Rectal smooth muscle tissue (tissue), 1 donor: ENCODE measurements at regions not wholly inside any gene's neighbourhood (a gene's known extent, or its start where the extent isn't known, plus 50 kb on each side); places are given as distances from the start of the nearest gene placed in this dataset.

ENCODE experiments used
- H3K27ac ChIP-seq: one replicate; pipeline ENCODE4 v1.7.0; 2013; ENCODE audit warnings: low read depth, low read length, inconsistent platforms
- H3K27me3 ChIP-seq: one replicate; pipeline ENCODE4 v1.7.0; 2013; ENCODE audit warnings: low read length; ENCODE audit not compliant: control insufficient read depth, insufficient read depth
- H3K36me3 ChIP-seq: one replicate; pipeline ENCODE4 v1.7.0; 2013; ENCODE audit warnings: low read length; ENCODE audit not compliant: control insufficient read depth, insufficient read depth
- H3K4me1 ChIP-seq: one replicate; pipeline ENCODE4 v1.7.0; 2013; ENCODE audit warnings: low read length; ENCODE audit not compliant: control insufficient read depth, insufficient read depth
- H3K4me3 ChIP-seq: one replicate; pipeline ENCODE4 v1.7.0; 2013; ENCODE audit warnings: low read length
- H3K9ac ChIP-seq: one replicate; pipeline ENCODE4 v1.7.0; 2013; ENCODE audit warnings: low read length

- no peak overlapping the region for H3K27ac ChIP-seq
- H3K36me3 ChIP-seq = no peaks in the 10 kb centered on the region
- no peak overlapping the region for H3K9ac ChIP-seq
- no peak overlapping the region for H3K4me3 ChIP-seq
- H3K27me3 ChIP-seq = no peaks in the 10 kb centered on the region
- no peaks in the 10 kb centered on the region for H3K4me1 ChIP-seq
Measured at GRCh38 chr2:14354231-14354630, 278.3 kb upstream of the LRATD1 start.

- Histone ChIP-seq H3K4me3 (no peak overlapping the region), H3K27ac (no peak overlapping the region), H3K36me3 (no peaks in the 10 kb centered on the region), H3K9ac (no peak overlapping the region), H3K27me3 (no peaks in the 10 kb centered on the region), H3K4me1 (no peaks in the 10 kb centered on the region)
Measured at GRCh38 chr2:14355102-14355501, 277.4 kb upstream of the LRATD1 start.

- Histone ChIP-seq H3K4me3 (no peak overlapping the region), H3K27me3 (no peaks in the 10 kb centered on the region), H3K4me1 (no peaks in the 10 kb centered on the region), H3K36me3 (no peaks in the 10 kb centered on the region), H3K27ac (no peak overlapping the region), H3K9ac (no peak overlapping the region)
Measured at GRCh38 chr2:14358339-14358738, 274.2 kb upstream of the LRATD1 start.

- Histone ChIP-seq H3K4me1 (no peaks in the 10 kb centered on the region), H3K36me3 (no peaks in the 10 kb centered on the region), H3K4me3 (no peak overlapping the region), H3K27me3 (no peaks in the 10 kb centered on the region), H3K27ac (no peak overlapping the region), H3K9ac (no peak overlapping the region)
Measured at GRCh38 chr2:14358774-14359173, 273.7 kb upstream of the LRATD1 start.

GRCh38 chr2:14363137-14363536 is 269.4 kb upstream of the LRATD1 start:
- H3K9ac ChIP-seq = no peak overlapping the region
- no peaks in the 10 kb centered on the region for H3K4me1 ChIP-seq
- H3K36me3 ChIP-seq = no peaks in the 10 kb centered on the region
- no peak overlapping the region for H3K27ac ChIP-seq
- H3K4me3 ChIP-seq = no peak overlapping the region
- H3K27me3 ChIP-seq = no peaks in the 10 kb centered on the region

- no peak overlapping the region for H3K4me3 ChIP-seq
- no peaks in the 10 kb centered on the region for H3K27me3 ChIP-seq
- H3K36me3 ChIP-seq = no peaks in the 10 kb centered on the region
- H3K27ac ChIP-seq = no peak overlapping the region
- H3K4me1 ChIP-seq = no peaks in the 10 kb centered on the region
- H3K9ac ChIP-seq = no peak overlapping the region
Measured at GRCh38 chr2:14363976-14364375, 268.5 kb upstream of the LRATD1 start.

- H3K9ac ChIP-seq = no peak overlapping the region
- no peaks in the 10 kb centered on the region for H3K27me3 ChIP-seq
- H3K4me3 ChIP-seq = no peak overlapping the region
- H3K27ac ChIP-seq = no peak overlapping the region
- no peaks in the 10 kb centered on the region for H3K4me1 ChIP-seq
- H3K36me3 ChIP-seq = no peaks in the 10 kb centered on the region
Measured at GRCh38 chr2:14364471-14364870, 268.0 kb upstream of the LRATD1 start.

- no peak overlapping the region for H3K27ac ChIP-seq
- H3K4me1 ChIP-seq = no peaks in the 10 kb centered on the region
- no peak overlapping the region for H3K4me3 ChIP-seq
- no peaks in the 10 kb centered on the region for H3K27me3 ChIP-seq
- no peak overlapping the region for H3K9ac ChIP-seq
- no peaks in the 10 kb centered on the region for H3K36me3 ChIP-seq
Measured at GRCh38 chr2:14385043-14385442, 247.5 kb upstream of the LRATD1 start.

GRCh38 chr2:14387332-14387731 is 245.2 kb upstream of the LRATD1 start:
- Histone ChIP-seq H3K36me3 (no peaks in the 10 kb centered on the region), H3K27me3 (no peaks in the 10 kb centered on the region), H3K4me1 (no peaks in the 10 kb centered on the region), H3K9ac (no peak overlapping the region), H3K27ac (no peak overlapping the region), H3K4me3 (no peak overlapping the region)

GRCh38 chr2:14388724-14389123 is 243.8 kb upstream of the LRATD1 start:
- H3K27me3 ChIP-seq = no peaks in the 10 kb centered on the region

GRCh38 chr2:14396533-14397083 is 235.9 kb upstream of the LRATD1 start:
- H3K27me3 ChIP-seq = no peaks in the 10 kb centered on the region
- H3K4me1 ChIP-seq = no peaks in the 10 kb centered on the region
- H3K27ac ChIP-seq = no peak overlapping the region
- no peaks in the 10 kb centered on the region for H3K36me3 ChIP-seq
- H3K4me3 ChIP-seq = no peak overlapping the region
- H3K9ac ChIP-seq = no peak overlapping the region

More at GRCh38 chr2:14388724-14389123, 243.8 kb upstream of the LRATD1 start:
- H3K4me1 ChIP-seq = no peaks in the 10 kb centered on the region
- H3K4me3 ChIP-seq = no peak overlapping the region
- H3K27ac ChIP-seq = no peak overlapping the region
- H3K9ac ChIP-seq = no peak overlapping the region
- H3K36me3 ChIP-seq = no peaks in the 10 kb centered on the region

- no peaks in the 10 kb centered on the region for H3K27me3 ChIP-seq
- H3K4me3 ChIP-seq = no peak overlapping the region
- H3K27ac ChIP-seq = no peak overlapping the region
- H3K4me1 ChIP-seq = no peaks in the 10 kb centered on the region
- H3K36me3 ChIP-seq = no peaks in the 10 kb centered on the region
- no peak overlapping the region for H3K9ac ChIP-seq
Measured at GRCh38 chr2:14398641-14399040, 233.9 kb upstream of the LRATD1 start.

GRCh38 chr2:14401873-14402272 is 230.6 kb upstream of the LRATD1 start:
- Histone ChIP-seq H3K27me3 (no peaks in the 10 kb centered on the region), H3K36me3 (no peaks in the 10 kb centered on the region), H3K27ac (no peak overlapping the region), H3K9ac (no peak overlapping the region), H3K4me1 (no peaks in the 10 kb centered on the region), H3K4me3 (no peak overlapping the region)
